ENCODE measurements at regions not wholly inside any gene's neighbourhood (a gene's known extent, or its start where the extent isn't known, plus 50 kb on each side); places are given as distances from the start of the nearest gene placed in this dataset.
"Not testable (repeated sequence)": the region's sequence is repeated elsewhere in the genome, so short reads cannot be mapped to it uniquely, and the experiment has no call there.

DNA sequence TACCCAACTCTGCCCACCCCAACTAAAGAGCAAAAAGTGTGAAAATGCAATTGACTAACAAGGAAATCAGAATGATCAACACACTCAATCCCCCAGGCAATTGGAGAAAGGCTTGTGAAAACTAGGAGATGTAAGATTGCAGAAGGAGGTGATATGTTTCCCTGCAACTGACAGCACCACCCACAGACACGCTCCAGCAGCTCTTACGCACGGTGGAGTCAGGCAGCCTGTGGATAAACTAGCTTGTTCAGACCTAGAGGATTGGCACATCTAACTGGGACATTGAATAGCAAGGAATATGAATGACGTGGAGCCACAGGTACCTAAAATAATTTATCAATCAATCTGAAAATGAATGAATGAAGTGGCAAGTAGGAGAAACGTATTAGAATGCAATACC lies 125.7 kb upstream of the MYO3A start:
- no peak for DNase-seq (ENCODE audit: low spot score)

DNA sequence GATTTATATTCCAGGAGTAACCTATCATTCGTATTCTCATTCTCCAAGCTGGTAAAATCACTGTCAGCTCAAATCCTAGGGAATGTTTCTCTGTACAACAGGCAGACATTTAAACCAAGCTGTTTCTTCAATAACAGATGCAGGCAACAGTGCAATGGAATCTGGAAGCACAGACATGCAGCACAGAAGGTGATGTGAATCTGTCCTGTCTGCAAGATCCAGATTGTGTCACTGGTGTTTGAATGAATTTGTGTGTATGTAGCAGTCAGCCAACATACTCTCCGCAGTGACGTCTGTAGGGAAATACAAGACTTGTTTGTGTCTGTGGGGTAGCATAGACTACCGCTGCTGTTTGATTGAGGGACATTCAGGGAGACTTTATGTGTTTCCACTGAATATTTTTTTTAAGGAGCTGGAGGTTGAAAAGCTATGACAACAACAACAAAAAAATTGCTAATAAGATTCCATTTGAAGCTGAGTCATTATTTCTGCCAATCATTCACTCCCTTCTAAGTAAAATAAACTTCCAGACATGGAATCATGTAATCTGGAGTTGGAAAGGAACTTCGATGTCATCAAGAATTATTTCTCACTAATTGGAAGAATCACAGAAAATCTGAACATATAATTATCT lies 122.9 kb upstream of the MYO3A start:
- DNase-seq (ENCODE audit: low spot score): no peak

DNA sequence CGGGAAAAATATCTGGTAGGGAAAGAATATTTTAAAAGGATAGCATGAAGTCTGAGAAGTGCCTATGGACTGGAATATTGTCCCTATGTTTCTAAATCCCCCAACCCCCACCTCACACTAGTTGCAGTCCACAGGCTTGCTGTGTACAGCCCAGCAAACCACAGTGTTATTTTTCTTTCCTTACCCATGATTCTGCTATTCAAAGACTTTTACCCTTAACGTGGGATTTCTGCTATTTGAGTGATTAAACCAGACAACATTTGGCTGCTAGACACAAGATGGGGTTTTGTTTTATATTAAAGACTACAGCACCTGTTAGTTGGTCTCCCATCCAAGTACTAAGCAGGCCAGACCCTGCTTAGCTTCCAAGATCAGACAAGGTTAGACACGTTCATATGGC lies 120.5 kb upstream of the MYO3A start:
- no peak for DNase-seq (ENCODE audit: low spot score)

DNA sequence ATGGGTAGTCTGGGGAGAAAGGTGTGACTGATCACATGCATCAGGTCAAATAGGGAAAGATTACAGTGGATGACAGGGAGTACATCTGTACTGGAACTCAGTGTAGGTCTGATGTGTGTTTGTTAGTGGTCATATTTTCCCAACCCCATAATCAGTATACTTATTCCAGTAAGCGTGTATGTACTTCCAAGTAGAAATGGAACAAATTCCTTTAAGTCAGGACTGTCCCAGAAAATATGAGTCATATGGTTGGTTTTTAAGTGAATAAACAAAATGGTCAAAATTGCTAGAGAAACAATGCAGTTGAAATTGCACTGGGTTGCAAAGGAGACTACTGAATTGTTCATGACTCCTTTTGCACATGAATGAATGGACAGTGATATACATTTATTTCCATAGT lies 118.8 kb upstream of the MYO3A start:
- no peak for DNase-seq (ENCODE audit: low spot score)

GRCh38 chr10:25815999-25816768 lies 117.8 kb upstream of the MYO3A start:
- DNase-seq (ENCODE audit: low spot score): no peak

GRCh38 chr10:25817200-25817599 lies 116.8 kb upstream of the MYO3A start:
- DNase-seq (ENCODE audit: low spot score): no peak

GRCh38 chr10:25818751-25819150 lies 115.3 kb upstream of the MYO3A start:
- no peak for DNase-seq (ENCODE audit: low spot score)

GRCh38 chr10:25820472-25820871 lies 113.6 kb upstream of the MYO3A start:
- DNase-seq (ENCODE audit: low spot score): no peak

DNA sequence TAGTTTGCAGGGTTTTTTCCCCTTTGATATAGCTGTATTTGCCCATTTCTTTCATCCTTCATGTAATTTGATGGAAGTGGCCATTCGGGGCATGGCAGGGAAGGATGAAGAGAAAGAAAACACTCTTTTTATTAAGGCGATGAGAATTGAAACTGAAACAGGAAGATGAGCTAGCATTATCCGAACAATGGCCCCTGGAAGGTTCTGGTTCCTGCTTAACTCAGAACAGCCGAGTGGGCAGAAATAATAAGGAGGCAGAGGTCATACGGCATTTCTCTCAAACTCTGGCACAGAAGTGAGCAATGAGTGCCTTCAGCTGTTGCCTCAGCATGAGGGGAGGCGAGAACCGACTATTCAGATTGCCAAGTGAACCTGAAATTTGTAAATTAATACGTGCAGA lies 113.2 kb upstream of the MYO3A start:
- DNase-seq (ENCODE audit: low spot score): peak; percentile 17

- DNase-seq (ENCODE audit: low spot score): no peak
Observed at GRCh38 chr10:25824050-25824449, 110.0 kb upstream of the MYO3A start.

DNA sequence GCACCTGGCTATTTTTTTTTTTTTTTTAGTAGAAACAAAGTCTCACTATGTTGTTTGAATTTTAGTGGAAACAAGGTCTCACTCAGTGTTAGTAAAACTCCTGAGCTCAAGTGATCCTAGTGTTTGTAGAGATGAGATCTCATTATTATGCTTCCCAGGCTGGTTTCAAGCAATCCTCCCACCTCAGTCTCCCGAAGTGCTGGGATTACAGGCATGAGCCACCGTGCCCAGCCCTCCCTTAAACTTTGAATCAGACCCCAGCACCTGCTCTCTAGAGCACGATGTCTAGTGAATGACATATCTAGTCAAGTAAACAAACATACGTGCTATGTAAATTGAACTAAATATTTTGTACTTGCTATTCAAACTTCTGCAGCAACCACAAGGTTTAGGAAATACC lies 105.6 kb upstream of the MYO3A start:
- no peak for DNase-seq (ENCODE audit: low spot score)

GRCh38 chr10:25831080-25831479 lies 102.9 kb upstream of the MYO3A start:
- DNase-seq (ENCODE audit: low spot score): no peak

GRCh38 chr10:25839683-25840082 lies 94.3 kb upstream of the MYO3A start:
- no peak for DNase-seq (ENCODE audit: low spot score)

DNA sequence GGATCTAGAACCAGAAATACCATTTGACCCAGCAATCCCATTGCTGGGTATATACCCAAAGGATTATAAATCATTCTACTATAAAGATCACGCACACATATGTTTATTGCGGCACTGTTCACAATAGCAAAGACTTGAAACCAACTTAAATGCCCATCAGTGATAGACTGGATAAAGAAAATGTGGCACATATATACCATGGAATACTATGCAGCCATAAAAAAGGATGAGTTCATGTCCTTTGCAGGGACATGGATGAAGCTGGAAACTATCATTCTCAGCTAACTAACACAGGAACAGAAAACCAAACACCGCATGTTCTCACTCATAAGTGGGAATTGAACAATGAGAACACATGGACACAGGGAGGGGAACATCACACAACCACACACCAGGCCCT lies 93.2 kb upstream of the MYO3A start:
- DNase-seq (ENCODE audit: low spot score): not testable (repeated sequence)

- DNase-seq (ENCODE audit: low spot score): no peak
Observed at GRCh38 chr10:25842146-25842545, 91.9 kb upstream of the MYO3A start.

DNA sequence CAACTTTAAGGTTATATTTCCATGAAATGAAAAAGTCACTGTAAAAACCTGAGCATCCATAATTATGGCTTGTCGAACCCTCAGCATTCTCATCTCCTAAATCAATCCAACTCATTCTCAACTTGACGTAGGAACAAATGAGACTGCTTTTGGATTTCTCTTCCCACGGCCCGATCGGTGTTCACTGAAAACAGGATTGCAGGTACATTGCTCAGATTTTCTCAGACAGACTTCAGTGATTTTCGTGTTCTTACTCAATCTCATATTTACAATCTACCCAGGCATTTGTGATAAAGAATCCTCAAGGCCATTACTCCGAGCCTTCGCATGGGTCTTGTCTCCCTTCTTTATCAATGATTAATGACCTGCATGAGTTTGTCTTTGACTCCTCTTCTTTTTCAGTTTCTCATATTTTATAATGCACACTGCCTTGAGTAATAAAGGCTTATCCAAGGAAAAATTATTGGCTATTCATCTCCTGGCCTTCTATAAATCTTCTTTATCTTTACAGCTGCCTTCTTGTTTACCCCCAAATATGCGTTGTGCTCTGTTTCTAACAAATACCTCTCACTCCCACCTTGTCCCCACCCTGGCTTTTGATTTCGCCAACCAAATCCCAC lies 90.4 kb upstream of the MYO3A start:
- DNase-seq (ENCODE audit: low spot score): no peak

GRCh38 chr10:25844716-25845115 lies 89.3 kb upstream of the MYO3A start:
- not testable (repeated sequence) for DNase-seq (ENCODE audit: low spot score)

- no peak for DNase-seq (ENCODE audit: low spot score)
Observed at GRCh38 chr10:25849268-25849667, 84.8 kb upstream of the MYO3A start.

GRCh38 chr10:25849988-25850387 lies 84.0 kb upstream of the MYO3A start:
- DNase-seq (ENCODE audit: low spot score): no peak

GRCh38 chr10:25851548-25851947 lies 82.5 kb upstream of the MYO3A start:
- DNase-seq (ENCODE audit: low spot score): no peak

DNA sequence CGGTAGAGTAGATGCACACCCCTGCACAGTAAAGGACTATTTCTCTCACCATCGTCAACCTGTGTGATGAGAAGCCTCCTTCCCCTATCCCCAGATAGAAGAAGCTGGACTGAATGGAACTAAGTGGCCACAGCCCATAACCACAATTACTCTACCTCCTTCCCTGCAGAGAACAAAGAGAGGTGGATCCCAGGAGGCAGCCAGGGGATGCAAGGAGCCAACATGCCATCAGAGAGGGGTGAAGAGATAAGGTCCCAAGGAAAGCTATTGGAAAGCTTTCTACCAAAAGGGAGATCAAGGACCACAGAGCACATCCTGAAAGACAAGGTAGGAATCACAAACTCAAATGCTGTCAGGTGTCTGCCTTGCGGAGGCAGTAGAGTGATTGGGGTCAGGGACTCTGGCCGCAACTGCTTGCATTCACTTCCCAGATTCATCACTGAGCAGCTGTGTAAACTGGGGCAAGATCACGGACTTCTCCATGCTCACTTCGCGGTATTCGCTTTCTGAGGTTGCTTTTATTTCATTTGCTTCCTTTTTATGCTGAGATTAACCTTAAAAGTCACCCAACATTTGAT lies 81.6 kb upstream of the MYO3A start:
- DNase-seq (ENCODE audit: low spot score): no peak

GRCh38 chr10:25858076-25858475 lies 76.0 kb upstream of the MYO3A start:
- no peak for DNase-seq (ENCODE audit: low spot score)

DNA sequence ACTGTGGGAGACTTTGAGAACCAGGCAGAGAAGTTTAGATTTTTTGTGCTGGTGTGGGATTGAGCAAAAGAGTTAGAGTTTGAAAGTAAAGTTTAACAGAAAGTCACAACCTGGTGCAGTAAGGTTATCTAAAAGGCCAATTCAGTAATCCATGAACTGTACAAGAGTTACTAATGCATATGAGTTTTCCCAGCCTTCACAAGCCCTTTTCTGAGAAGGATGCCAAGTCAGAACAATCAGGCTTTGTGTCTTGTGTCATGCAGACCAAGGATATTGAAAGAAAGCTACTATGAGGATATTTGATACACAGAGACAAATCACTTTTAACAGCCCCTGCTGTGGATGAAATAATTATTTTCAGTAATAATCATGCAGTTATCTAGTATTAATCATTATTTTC lies 68.8 kb upstream of the MYO3A start:
- DNase-seq (ENCODE audit: low spot score): peak; percentile 52

Measured in globus pallidus (tissue), 1 donor.